ENCODE measurements at regions not wholly inside any gene's neighbourhood (a gene's known extent, or its start where the extent isn't known, plus 50 kb on each side); places are given as distances from the start of the nearest gene placed in this dataset.

GRCh38 chr6:166707045-166707444 is 80.0 kb upstream of the RPS6KA2 start:
- TF ChIP-seq POLR2AphosphoS5 (IDR thresholded peaks at IDR 0.05; ENCODE audit: low read depth, low read length), result no peak
- no peak for TF ChIP-seq TAF1 (IDR thresholded peaks at IDR 0.05; ENCODE audit: borderline replicate concordance, low read depth, low read length)

All from GM12892 (cell line).